ENCODE measurements at regions not wholly inside any gene's neighbourhood (a gene's known extent, or its start where the extent isn't known, plus 50 kb on each side); places are given as distances from the start of the nearest gene placed in this dataset.

- TF ChIP-seq CTCF (conservative IDR thresholded peaks at IDR 0.05; ENCODE audit: low read depth, low read length) (no peak), EZH2phosphoT487 (IDR thresholded peaks at IDR 0.05; ENCODE audit: borderline replicate concordance, low read length) (no peak)
Observed at GRCh38 chr6:147710890-147711289, 202.4 kb downstream of the SAMD5 start.

Data from PC-3 (cell line).